NCI-H2196 (cell line): ENCODE measurements at regions not wholly inside any gene's neighbourhood (a gene's known extent, or its start where the extent isn't known, plus 50 kb on each side); places are given as distances from the start of the nearest gene placed in this dataset.

Experiments used
- DNase-seq: peaks from one replicate; lab custom pipeline; 2025; ENCODE audit not compliant: unreplicated experiment; lab: John Stamatoyannopoulos, UW

DNA sequence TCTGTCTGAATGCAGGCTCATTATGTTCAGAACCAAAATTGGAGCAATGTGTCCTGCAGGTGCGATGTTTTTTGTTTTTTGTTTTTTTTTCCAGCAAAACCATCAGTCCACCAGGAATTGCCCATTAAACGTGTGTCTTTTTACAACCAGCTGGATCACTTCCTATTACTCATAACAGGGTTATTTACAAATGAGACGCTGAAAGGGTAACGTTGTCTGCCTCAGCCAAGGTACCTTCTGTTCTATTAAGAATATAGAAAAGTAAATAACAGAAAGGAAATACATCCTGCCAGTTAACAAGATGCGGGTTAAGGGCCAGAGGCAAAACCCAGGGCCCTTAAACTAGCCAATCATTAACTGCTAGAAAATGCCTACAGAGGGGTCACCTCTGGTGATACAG is 590.4 kb downstream of the TBC1D4 start:
- DNase-seq: no peak

DNA sequence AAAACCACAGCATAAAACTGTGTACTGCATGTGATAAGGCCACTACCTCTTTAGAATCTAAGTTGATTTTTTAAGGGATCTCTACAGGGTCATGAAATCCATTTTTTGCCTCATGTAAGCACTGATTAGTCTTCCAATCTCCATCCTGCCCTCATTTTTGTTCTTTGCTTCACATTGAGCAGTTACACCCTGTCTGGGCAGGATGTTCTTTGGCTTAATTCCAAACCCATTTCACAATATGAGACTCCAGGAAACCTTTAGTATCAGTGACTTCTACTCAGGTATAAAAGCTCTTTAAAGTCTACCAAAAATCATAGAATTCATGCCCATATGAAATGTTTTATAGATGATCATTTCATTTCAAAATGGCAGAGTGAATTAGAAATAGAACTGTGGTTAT is 592.6 kb downstream of the TBC1D4 start:
- peak; percentile 9 for DNase-seq

DNA sequence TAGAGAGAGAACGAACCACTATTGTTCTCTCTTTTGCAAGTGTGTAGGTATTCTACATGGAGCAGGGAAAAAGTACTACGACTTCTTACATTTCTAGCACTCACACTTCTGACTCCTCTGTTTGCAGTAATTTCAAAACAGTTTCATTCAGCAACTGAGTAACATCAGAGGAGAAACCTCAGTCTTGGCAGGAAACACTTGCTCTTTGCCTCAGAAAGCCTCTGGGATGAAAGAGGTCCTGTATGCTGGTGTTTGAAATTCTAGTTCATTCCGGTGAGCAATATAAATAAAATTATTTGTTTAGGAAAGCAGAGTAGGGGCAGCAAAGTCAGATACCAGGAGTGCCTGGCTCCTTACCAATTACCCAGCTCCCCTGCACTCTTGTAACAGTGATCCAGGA is 595.5 kb downstream of the TBC1D4 start:
- DNase-seq: no peak

DNA sequence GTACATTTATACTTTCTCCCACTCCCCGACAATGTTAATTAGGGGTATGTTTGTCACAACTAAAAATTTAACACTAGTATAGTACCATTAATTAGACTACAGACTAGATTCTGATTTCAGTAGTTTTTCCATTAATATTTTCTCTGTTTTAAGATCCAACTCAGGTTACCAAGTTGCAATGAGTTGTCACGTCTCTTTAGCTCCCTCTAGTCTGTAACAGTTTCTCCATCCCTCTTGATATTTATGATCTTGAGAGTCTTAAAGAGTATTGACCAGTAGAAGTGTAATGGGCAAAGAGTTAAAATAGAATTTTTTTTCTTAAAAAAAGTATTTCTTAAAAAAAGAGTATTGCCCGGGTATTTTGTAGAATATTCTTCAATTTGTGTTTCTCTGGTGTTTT is 598.1 kb downstream of the TBC1D4 start:
- DNase-seq: no peak

DNA sequence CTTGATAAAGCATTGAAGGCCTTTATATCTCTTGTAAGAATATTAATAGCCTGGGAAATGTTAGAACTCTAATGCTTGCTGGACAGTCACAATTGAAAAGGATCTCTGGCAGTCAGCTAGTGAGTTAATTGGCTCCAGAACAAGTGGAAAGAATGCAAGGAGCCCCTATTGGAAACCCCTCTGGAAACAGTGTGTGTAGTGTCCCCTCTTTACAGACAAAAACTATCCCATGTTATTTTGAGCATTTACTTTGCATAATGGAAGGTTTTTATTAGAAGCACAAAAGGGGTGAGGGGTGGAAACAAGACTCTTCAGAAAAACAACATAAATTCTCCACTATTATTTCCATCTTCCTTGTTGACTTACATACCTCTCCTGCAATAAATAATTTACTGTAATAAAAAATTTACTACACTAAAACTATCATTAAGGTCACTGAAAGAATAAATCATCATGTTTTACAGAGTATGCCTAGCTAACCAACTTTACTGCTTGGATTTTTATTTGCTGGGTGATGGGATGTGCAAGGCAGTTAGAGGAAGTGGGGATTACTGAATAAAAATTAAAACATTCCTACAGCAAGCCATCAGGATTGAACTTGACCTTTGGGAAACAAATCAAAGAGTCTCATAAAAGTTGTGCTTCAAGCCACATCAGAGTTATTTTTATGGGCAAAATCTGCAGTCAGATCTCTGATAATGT is 610.4 kb downstream of the TBC1D4 start:
- no peak for DNase-seq

DNA sequence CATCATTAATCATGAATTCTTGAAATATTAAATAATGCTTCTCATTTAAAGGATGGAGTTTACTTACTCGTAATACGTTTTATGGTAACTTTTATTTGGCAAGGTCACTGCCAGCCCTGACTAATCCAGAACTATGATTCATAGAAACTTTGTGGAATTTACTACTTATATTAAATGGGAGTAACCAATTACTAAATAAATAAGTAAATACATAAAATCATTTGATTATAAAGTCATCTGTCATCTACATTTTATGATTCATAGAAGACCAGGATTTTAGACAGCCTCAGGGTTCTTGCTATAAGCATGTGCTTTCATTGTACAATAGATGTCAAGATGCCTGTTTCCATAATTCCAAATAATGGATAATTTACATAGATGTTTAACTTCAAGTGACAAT is 611.1 kb downstream of the TBC1D4 start:
- no peak for DNase-seq

DNA sequence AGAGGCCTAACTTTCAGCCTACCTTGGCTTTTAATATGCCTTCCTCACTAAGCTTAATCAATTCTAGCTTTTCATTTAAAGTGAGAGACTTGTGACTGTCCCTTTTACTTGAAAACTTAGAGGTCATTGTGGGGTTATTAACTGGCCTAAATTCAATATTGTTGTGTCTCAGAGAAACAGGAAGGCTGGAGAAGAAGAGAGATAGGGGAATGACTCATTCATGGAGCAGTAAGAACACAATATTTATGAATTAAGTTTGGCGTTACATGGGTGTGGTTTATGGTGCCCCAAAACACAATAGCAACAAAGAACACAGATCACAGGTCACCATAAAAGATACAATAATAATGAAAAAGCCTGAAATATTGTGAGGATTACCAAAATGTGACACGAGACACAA is 612.1 kb downstream of the TBC1D4 start:
- no peak for DNase-seq

DNA sequence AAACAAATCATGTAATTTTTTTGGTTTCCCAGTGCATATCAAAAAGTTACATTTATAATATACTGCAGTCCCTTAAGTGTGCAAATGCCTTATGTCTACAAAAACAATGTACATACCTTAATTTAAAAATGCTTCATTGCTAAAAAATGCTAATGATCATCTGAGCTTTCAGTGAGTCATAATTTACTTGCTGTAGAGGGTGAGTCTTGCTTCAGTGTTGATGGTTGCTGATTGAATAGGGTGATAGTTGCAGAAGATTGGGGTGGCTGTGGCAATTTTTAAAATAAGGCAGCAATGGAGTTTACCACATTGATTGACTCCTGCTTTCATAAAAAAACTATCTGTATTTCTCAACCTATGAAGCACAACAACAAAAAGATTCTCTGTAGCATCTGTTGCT is 613.9 kb downstream of the TBC1D4 start:
- no peak for DNase-seq

DNA sequence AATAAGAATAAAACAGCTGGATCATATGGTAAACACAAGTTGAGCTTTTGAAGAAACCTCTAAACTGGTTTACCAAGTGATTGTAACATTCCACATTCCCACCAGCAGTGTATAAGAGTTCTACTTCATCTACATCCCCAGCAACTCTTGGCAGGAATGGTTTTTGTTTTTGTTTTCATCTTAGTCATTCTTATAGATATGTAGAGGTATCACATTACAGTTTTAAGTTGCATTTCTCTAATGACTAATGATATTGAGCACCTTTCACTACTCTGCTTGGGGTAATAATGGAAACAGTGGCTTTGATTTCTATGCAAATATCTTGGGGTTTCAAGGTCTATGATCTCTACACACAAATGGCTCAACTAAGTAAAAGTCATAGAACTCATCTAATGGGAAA is 614.5 kb downstream of the TBC1D4 start:
- no peak for DNase-seq

DNA sequence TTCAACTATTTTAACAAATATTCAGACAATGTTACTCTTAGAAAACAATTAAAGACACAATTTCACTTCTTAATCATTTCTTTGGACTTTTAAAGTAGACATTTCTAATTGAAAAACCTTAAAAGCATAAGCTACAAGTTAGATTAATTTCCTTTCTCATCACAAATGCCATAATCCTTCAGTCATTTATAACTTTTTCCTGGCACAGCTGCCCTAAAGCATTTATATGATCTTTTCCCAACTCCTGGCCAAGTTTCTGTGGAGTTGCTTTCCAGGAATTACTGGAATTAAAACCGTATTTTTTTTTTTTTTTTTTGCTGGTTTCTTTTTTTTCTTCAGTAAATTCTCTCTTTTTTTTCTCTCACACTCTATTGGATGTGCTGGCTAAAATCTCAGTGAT is 615.9 kb downstream of the TBC1D4 start:
- DNase-seq: no peak

DNA sequence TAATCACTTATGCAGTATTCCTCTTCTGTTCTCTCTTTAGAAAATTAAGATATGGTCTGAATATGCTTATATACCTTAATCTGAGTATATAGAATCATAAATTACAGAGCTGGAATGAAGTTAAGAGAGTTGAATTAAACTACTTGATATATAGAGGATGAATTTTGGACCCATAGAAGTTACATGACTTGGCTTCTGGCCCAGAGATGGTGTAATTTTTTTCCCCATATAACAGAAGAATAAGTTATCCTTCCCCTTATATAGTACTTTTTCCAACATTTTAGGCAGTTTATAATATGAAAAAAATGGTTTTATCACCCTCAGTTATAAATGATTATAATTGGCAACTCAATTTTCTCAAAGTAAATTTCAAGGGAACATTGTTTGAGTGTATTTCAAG is 616.3 kb downstream of the TBC1D4 start:
- DNase-seq: no peak

DNA sequence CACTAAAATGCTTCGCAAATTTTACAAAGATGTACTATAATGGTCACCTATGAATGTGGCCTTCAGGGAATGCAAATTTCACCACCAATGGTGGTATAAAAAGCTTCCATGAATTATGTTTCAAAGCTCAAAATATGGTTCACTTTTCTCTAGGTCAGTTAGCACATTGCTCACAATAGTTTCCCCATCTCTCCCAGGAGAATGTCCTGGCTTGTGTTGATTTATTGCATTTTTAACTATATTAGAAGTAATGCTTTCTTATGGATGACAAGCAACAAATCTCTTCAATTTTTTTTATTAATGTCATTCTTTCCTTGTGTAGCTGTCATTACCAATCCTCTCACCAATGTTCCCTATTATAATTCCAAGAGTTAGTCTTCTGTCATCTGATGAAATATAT is 621.2 kb downstream of the TBC1D4 start:
- no peak for DNase-seq

DNA sequence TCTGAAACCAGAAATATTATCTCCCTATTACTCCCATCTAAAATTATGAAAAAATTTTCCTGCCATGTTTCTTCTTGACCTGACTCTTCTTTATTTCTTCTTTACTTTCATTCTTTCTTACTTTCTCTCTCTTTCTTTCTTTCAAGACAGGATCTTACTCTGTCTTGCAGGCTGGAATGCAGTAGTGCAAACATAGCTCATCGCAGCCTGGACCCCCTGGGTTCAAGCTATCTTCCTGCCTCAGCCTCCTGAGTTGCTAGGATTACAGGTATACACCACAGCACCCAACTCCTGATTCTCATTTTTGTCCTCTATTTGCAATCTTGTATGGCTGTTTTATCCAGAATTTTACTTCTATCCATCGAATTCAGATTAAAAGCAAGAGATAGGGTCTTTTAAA is 631.1 kb downstream of the TBC1D4 start:
- no peak for DNase-seq

DNA sequence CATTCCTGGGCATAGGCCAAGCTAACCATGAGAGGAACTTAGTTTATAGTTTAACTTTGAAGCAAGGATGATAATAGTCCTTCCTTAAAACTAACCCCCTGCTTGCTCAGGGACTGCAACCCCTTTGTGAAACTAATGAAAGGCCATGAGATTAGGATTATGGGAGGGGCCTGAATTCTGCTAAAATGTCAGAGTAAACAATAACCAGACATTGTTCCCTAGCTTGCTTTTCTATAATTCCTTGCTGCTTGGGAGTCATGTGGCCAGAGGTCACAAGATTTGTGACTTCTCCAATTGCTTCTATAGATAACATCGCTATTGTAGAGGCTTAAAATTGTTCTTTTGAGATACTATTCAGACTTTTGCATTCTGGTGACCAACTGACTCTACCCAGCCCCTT is 634.0 kb downstream of the TBC1D4 start:
- DNase-seq: no peak

DNA sequence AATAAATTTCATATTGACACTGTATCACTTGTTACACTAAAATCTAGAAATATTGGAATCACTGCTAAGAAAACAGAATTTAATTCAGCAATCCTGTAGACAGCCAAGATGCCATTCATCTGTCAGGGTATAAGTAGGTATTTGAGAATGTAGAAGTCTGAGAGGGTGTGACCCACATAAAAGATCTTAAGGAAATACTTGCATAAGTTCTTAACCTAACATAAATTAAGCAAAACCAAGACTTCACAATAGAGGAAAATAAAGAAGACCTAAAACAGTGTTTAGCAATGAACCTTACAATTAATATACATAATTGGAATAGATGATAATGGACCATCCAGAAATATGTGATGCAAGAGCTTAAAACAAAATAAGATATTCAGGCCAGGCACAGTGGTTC is 636.2 kb downstream of the TBC1D4 start:
- DNase-seq: no peak

DNA sequence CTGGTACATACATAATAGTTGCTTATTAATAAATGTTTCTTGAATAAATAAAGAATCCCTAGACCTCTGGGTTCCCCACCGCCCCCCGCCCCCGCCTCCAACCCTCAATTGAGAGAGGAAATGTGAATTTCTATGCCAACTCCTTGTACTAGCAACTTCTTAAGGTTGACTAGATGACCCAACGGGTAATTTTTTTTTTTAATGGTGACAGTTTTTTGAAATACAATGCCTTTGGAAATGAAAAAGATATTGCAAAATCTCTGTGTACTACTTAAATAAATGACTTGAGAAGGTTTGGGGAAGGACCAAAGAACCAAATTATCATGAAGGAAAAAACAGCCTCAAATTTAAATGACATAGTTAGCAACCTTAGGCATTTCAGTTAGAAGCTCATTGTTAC is 640.3 kb downstream of the TBC1D4 start:
- no peak for DNase-seq

DNA sequence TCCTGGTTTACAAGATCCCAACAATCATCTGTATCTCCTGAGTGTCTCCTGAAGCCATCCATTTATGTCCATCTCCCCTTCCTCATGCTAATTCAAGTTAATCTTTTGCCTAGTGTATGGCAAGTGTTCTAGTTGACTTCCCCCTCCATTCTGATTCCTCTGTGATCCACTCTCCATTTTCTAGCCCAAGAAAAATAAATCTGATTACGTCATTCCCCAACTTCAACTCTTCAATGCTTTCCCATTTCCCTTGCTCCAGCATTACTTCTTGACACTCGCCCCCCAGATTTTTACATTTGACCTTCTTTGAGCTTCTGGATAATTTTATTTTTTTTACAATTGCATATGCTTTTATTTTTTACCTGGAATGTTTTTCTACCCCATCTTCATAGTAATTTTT is 640.8 kb downstream of the TBC1D4 start:
- DNase-seq: no peak

DNA sequence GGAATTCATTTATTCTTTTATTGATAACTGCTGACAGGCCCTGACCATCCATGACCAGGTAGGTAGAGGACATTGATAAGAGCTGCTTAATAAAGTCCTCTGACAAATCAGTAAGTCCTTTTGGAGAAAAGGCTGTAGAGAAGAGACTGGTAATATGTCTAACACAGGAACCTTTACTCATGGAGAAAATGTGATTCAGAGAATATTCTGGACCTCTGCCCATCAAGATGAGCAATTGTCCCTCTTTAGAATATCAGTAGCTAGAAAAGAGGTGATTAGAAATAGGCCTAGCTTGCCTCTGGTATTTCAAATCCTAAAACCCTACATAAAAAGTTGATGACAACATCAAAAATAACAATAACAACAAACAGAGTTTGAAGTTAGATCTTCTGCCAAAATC is 642.3 kb downstream of the TBC1D4 start:
- DNase-seq: no peak

DNA sequence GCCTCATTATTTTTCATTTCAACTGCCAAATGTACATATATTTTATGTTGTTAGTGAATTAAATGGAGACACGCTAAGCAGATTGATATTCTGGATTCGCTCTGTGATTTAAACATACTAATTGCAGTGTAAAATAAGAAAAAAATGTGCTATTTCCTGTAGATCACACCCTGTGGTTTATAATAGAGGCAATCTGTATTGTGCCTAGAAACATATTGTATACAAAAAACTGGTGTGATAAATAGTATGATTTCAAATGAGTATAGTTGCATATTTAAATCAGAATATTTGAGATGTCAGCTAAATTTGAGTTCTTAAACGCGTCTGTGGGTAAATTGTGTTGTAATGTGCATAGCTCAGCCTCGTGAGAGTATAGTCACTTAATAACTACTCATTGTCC is 643.9 kb downstream of the TBC1D4 start:
- no peak for DNase-seq

DNA sequence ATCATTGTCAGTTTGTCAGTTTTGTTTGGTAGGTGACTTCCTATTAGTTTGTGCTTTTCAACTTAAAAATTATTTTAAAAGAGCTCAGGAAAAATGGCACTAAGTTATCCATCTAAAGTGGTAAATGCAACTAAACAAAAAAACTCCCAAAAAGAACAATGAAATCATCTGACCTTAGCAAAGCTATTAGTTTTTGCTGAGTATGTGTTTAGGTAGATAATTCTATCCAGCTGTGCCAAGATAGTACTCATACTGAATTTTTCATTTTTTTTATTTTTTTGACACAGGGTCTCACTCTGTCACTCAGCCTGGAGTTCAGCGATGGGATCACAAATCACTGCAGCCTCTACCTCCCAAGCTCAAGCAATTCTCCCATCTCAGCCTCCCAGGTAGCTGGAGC is 645.3 kb downstream of the TBC1D4 start:
- no peak for DNase-seq

DNA sequence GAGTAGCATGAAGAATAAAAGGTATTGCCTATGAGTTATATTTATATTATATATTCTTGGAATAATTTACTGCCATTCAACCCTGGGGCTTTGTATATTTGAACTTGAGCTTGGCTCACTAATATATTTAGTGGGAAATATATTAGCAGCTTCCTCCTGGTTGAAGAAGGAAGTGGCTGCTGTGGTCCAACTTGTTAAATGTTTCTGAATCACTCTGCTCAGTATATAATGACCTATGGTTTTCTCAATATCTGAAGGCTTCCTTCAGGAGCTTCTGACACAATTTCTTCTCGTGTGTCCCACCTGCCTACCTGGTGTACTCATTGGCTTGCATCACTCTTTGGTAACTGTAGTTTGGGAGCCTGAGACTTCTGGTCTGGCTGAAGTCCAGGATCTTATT is 646.4 kb downstream of the TBC1D4 start:
- no peak for DNase-seq

DNA sequence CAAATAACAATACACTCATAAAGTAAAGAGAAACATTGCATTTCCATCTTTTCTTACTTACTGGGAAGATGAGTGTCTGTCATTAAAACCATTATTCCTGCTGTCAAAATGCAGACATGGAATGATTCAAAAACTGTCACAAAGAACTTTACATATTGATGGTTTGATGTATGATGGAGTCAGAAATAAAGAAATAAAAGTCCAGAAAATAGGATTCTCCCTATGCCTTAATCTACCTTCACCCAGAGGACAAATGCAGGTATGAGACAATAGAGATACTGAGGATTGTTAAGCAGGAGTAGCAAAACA is 656.1 kb downstream of the TBC1D4 start:
- no peak for DNase-seq

DNA sequence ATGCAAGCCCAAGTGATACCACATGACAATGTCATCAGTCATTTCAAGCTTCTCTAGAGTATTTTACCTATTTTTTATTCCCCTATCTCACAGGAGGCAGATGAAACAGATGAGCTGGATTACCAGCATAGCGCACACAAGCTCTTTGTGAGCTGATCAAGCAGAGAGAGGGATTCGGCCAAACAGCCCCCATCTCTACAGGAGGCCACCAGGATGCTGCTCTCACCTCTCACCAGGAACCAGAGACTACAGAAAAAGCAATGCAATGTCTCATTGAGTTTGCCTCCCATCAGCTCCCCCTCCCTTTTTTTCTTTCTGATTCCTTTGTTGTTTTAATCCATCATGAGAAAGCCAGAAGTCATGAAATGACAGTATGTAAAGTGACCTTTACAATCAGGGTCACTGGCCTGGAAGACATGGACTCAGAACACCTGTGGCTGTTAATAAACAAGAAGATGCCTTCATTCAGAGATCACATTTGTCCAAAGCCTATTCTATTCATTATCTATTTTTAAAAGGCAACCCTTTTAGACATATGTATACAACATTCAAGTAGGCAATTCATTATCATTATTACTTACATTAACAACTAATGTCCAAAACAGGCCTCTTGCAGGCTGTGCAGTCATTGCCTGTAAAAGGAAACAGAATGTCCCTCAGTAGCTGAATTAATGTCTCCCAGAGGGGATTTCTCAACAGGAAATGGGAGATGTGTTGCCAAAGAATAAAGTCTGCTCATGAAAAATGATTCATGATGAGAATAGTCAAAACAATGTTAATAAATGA is 656.6 kb downstream of the TBC1D4 start:
- no peak for DNase-seq
